ENCODE measurements at regions not wholly inside any gene's neighbourhood (a gene's known extent, or its start where the extent isn't known, plus 50 kb on each side); places are given as distances from the start of the nearest gene placed in this dataset.

- intact Hi-C loops (cut with DNase I; ENCODE audit: low total_unique reads), result no loop called here
- peak in 1 of 2 donors; percentile 27 for DNase-seq (ENCODE audit: low spot score in 2 of 2)
- H3K4me3 ChIP-seq (ENCODE audit: low read depth, poor library complexity, severe bottlenecking), result no peak overlapping the region
- TF ChIP-seq CTCF (IDR thresholded peaks at IDR 0.05) (no peak), POLR2A (IDR thresholded peaks at IDR 0.05) (no peak)
- WGBS, 2 donors, result 29 to 30% methylated on average over 1 of the region's 1 CpG
Observed at GRCh38 chr3:80556763-80557162, 789.0 kb upstream of the ROBO1 start.

- intact Hi-C loops (cut with DNase I; ENCODE audit: low total_unique reads), result no loop called here
- 60 to 61% methylated on average over 3 of the region's 3 CpGs for WGBS, 2 donors
- DNase-seq (ENCODE audit: low spot score in 2 of 2), result no peak
- no peak overlapping the region for H3K4me3 ChIP-seq (ENCODE audit: low read depth, poor library complexity, severe bottlenecking)
- TF ChIP-seq POLR2A (IDR thresholded peaks at IDR 0.05) (no peak), CTCF (IDR thresholded peaks at IDR 0.05) (no peak)
Observed at GRCh38 chr3:80554304-80554703, 786.5 kb upstream of the ROBO1 start.

GRCh38 chr3:80553211-80553610 is 785.4 kb upstream of the ROBO1 start:
- no peak for TF ChIP-seq CTCF (IDR thresholded peaks at IDR 0.05)
- no peak for TF ChIP-seq POLR2A (IDR thresholded peaks at IDR 0.05)
- no peak for DNase-seq (ENCODE audit: low spot score in 2 of 2)
- no peak overlapping the region for H3K4me3 ChIP-seq (ENCODE audit: low read depth, poor library complexity, severe bottlenecking)
- intact Hi-C loops (cut with DNase I; ENCODE audit: low total_unique reads), result no loop called here
- WGBS, 2 donors, result 45 to 54% methylated on average over 4 of the region's 4 CpGs

- 34 to 38% methylated on average over 5 of the region's 5 CpGs for WGBS, 2 donors
- TF ChIP-seq CTCF (IDR thresholded peaks at IDR 0.05), result no peak
- TF ChIP-seq POLR2A (IDR thresholded peaks at IDR 0.05), result no peak
- H3K4me3 ChIP-seq (ENCODE audit: low read depth, poor library complexity, severe bottlenecking), result no peak overlapping the region
- DNase-seq (ENCODE audit: low spot score in 2 of 2), result no peak
- intact Hi-C loops (cut with DNase I; ENCODE audit: low total_unique reads), result no loop called here
Observed at GRCh38 chr3:80550174-80550573, 782.4 kb upstream of the ROBO1 start.

- TF ChIP-seq POLR2A (IDR thresholded peaks at IDR 0.05) (no peak), CTCF (IDR thresholded peaks at IDR 0.05) (no peak)
- no peak for DNase-seq (ENCODE audit: low spot score in 2 of 2)
- no peak overlapping the region for H3K4me3 ChIP-seq (ENCODE audit: low read depth, poor library complexity, severe bottlenecking)
- WGBS, 2 donors, result 62 to 64% methylated on average over 1 of the region's 1 CpG
- intact Hi-C loops (cut with DNase I; ENCODE audit: low total_unique reads), result no loop called here
Observed at GRCh38 chr3:80549173-80549572, 781.4 kb upstream of the ROBO1 start.

GRCh38 chr3:80543154-80543553 is 775.4 kb upstream of the ROBO1 start:
- WGBS, 2 donors, result 73 to 85% methylated on average over 2 of the region's 2 CpGs
- TF ChIP-seq CTCF (IDR thresholded peaks at IDR 0.05) (no peak), POLR2A (IDR thresholded peaks at IDR 0.05) (no peak)

More at GRCh38 chr3:80543154-80543553, 775.4 kb upstream of the ROBO1 start:
- intact Hi-C loops (cut with DNase I; ENCODE audit: low total_unique reads), result no loop called here
- DNase-seq (ENCODE audit: low spot score in 2 of 2), result no peak
- no peak overlapping the region for H3K4me3 ChIP-seq (ENCODE audit: low read depth, poor library complexity, severe bottlenecking)
